Small intestine (tissue), 7 donors: ENCODE measurements at regions not wholly inside any gene's neighbourhood (a gene's known extent, or its start where the extent isn't known, plus 50 kb on each side); places are given as distances from the start of the nearest gene placed in this dataset.

Experiments
- DNase-seq, 2 donors: peaks; one replicate each; pipeline versions ENCODE4 v3.0.0 to v3.0.0-alpha.2; 2013
- FAIRE-seq: peaks from 2 replicates; lab custom pipeline; 2012; peaks lifted over from hg19 to GRCh38; lab: Jason Lieb, UNC
- H3K27ac ChIP-seq, 3 donors: one replicate each; pipeline ENCODE4 v1.5.1; 2013; ENCODE audit warnings: low read length in 2 of 3, mild to moderate bottlenecking in 2 of 3, control low read depth in 1 of 3, inconsistent platforms in 1 of 3, low read depth in 1 of 3, moderate library complexity in 1 of 3
- H3K27me3 ChIP-seq, 3 donors: one replicate each; pipeline ENCODE4 v1.6.1; 2013; ENCODE audit warnings: low read length in 3 of 3, inconsistent platforms in 1 of 3; ENCODE audit not compliant: control insufficient read depth in 3 of 3, insufficient read depth in 3 of 3
- H3K36me3 ChIP-seq, 3 donors: one replicate each; pipeline ENCODE4 v1.6.1; 2013; ENCODE audit warnings: low read length in 3 of 3, inconsistent platforms in 1 of 3, low read depth in 1 of 3, mild to moderate bottlenecking in 1 of 3, moderate library complexity in 1 of 3; ENCODE audit not compliant: control insufficient read depth in 3 of 3, insufficient read depth in 2 of 3
- H3K4me1 ChIP-seq, 3 donors: one replicate each; pipeline ENCODE4 v1.6.1; 2013; ENCODE audit warnings: low read length in 2 of 3, inconsistent platforms in 1 of 3, low read depth in 1 of 3, mild to moderate bottlenecking in 1 of 3, moderate library complexity in 1 of 3; ENCODE audit not compliant: control insufficient read depth in 3 of 3, insufficient read depth in 2 of 3
- H3K4me3 ChIP-seq, 3 donors: one replicate each; pipeline ENCODE4 v1.5.1; 2013; ENCODE audit warnings: low read length in 3 of 3, control low read depth in 1 of 3, inconsistent platforms in 1 of 3, low read depth in 1 of 3, mild to moderate bottlenecking in 1 of 3, moderate library complexity in 1 of 3
- H3K9me3 ChIP-seq, 2 donors: one replicate each; pipeline ENCODE4 v1.6.1; 2013; ENCODE audit warnings: low read depth in 1 of 2, low read length in 1 of 2; ENCODE audit not compliant: control insufficient read depth in 2 of 2, insufficient read depth in 1 of 2
- WGBS, 3 donors: extraction: QIAGEN DNeasy Blood & Tissue Kit; methylation state at CpG; one replicate each; pipeline ENCODE4 v1.1.7; 2013; 5-methylcytosine and 5-hydroxymethylcytosine counted together
- donor health status: healthy with polysubstance abuse.
- donor health status: control.
- donor health status: control.
- donor health status: Bipolar disorder and iron deficiency.
- donor health status: healthy.

- DNase-seq (no peak), FAIRE-seq (no peak)
- Histone ChIP-seq H3K9me3 (no peaks in the 10 kb centered on the region), H3K4me1 (no peaks in the 10 kb centered on the region), H3K27me3 (no peaks in the 10 kb centered on the region), H3K36me3 (no peaks in the 10 kb centered on the region), H3K4me3 (no peak overlapping the region), H3K27ac (no peak overlapping the region)
- WGBS, 3 donors: 90 to 93% (median 91%) methylated on average over 1 of the region's 1 CpG
These were observed 1146.5 kb downstream of the ROBO2 start for GRCh38 chr3:78186404-78186803.

GRCh38 chr3:78201091-78201490 lies 1161.2 kb downstream of the ROBO2 start:
- no peak for DNase-seq
- Histone ChIP-seq H3K9me3 (no peaks in the 10 kb centered on the region), H3K36me3 (no peaks in the 10 kb centered on the region), H3K27me3 (no peaks in the 10 kb centered on the region), H3K4me3 (no peak overlapping the region), H3K27ac (no peak overlapping the region), H3K4me1 (no peaks in the 10 kb centered on the region)
- 49 to 68% (median 52%) methylated on average over 2 of the region's 2 CpGs for WGBS, 3 donors
- FAIRE-seq: no peak

GRCh38 chr3:78204977-78205376 lies 1165.1 kb downstream of the ROBO2 start:
- FAIRE-seq: no peak
- WGBS, 3 donors: 42 to 53% (median 43%) methylated on average over 5 of the region's 5 CpGs
- H3K27me3 ChIP-seq: no peaks in the 10 kb centered on the region
- H3K4me1 ChIP-seq: no peaks in the 10 kb centered on the region
- H3K36me3 ChIP-seq: no peaks in the 10 kb centered on the region
- no peaks in the 10 kb centered on the region for H3K9me3 ChIP-seq
- no peak overlapping the region for H3K4me3 ChIP-seq
- peak in 1 of 2 donors; percentile 1 for DNase-seq
- H3K27ac ChIP-seq: no peak overlapping the region

- 52 to 63% (median 58%) methylated on average over 2 of the region's 2 CpGs for WGBS, 3 donors
- H3K36me3 ChIP-seq: no peaks in the 10 kb centered on the region
- FAIRE-seq (no peak), DNase-seq (no peak)
- H3K27me3 ChIP-seq: no peaks in the 10 kb centered on the region
- no peak overlapping the region for H3K27ac ChIP-seq
- H3K9me3 ChIP-seq: no peaks in the 10 kb centered on the region
- no peak overlapping the region for H3K4me3 ChIP-seq
- no peaks in the 10 kb centered on the region for H3K4me1 ChIP-seq
These were observed 1181.4 kb downstream of the ROBO2 start for GRCh38 chr3:78221300-78221699.

- Histone ChIP-seq H3K9me3 (no peaks in the 10 kb centered on the region), H3K27me3 (no peaks in the 10 kb centered on the region), H3K4me3 (no peak overlapping the region), H3K4me1 (no peaks in the 10 kb centered on the region), H3K36me3 (no peaks in the 10 kb centered on the region), H3K27ac (no peak overlapping the region)
- no peak for FAIRE-seq
- no peak for DNase-seq
These were observed 1181.9 kb downstream of the ROBO2 start for GRCh38 chr3:78221796-78222195.

- H3K4me3 ChIP-seq: no peak overlapping the region
- no peak for DNase-seq
- H3K27ac ChIP-seq: no peak overlapping the region
- H3K4me1 ChIP-seq: no peaks in the 10 kb centered on the region
- H3K36me3 ChIP-seq: no peaks in the 10 kb centered on the region
- H3K27me3 ChIP-seq: no peaks in the 10 kb centered on the region
- H3K9me3 ChIP-seq: peaks cover 0 to 10% of the 10 kb centered on the region in 2 donors
- FAIRE-seq: no peak
These were observed 1195.9 kb downstream of the ROBO2 start for GRCh38 chr3:78235841-78236240.

- no peak overlapping the region for H3K27ac ChIP-seq
- H3K36me3 ChIP-seq: no peaks in the 10 kb centered on the region
- no peaks in the 10 kb centered on the region for H3K4me1 ChIP-seq
- 83 to 84% (median 83%) methylated on average over 5 of the region's 5 CpGs for WGBS, 3 donors
- no peak for DNase-seq
- H3K4me3 ChIP-seq: no peak overlapping the region
- H3K9me3 ChIP-seq: peaks cover 0 to 16% of the 10 kb centered on the region in 2 donors
- no peak for FAIRE-seq
- no peaks in the 10 kb centered on the region for H3K27me3 ChIP-seq
These were observed 1198.9 kb downstream of the ROBO2 start for GRCh38 chr3:78238811-78239210.

- Histone ChIP-seq H3K9me3 (peaks cover 0 to 25% of the 10 kb centered on the region in 2 donors), H3K4me3 (no peak overlapping the region), H3K4me1 (no peaks in the 10 kb centered on the region), H3K27ac (no peak overlapping the region), H3K27me3 (no peaks in the 10 kb centered on the region), H3K36me3 (no peaks in the 10 kb centered on the region)
- no peak for DNase-seq
- no peak for FAIRE-seq
- 82 to 86% (median 83%) methylated on average over 3 of the region's 3 CpGs for WGBS, 3 donors
These were observed 1202.8 kb downstream of the ROBO2 start for GRCh38 chr3:78242724-78243123.

GRCh38 chr3:78244136-78244535 lies 1204.2 kb downstream of the ROBO2 start:
- Histone ChIP-seq H3K27me3 (no peaks in the 10 kb centered on the region), H3K4me3 (no peak overlapping the region), H3K9me3 (peaks cover 0 to 18% of the 10 kb centered on the region in 2 donors), H3K27ac (no peak overlapping the region), H3K36me3 (no peaks in the 10 kb centered on the region), H3K4me1 (no peaks in the 10 kb centered on the region)
- WGBS, 3 donors: 63 to 80% (median 67%) methylated on average over 2 of the region's 2 CpGs
- DNase-seq (no peak), FAIRE-seq (no peak)
